Medulla oblongata (tissue), 1 donor: ENCODE measurements at regions not wholly inside any gene's neighbourhood (a gene's known extent, or its start where the extent isn't known, plus 50 kb on each side); places are given as distances from the start of the nearest gene placed in this dataset.

Source experiments
- DNase-seq: peaks from one replicate; pipeline ENCODE4 v3.0.0-alpha.2; 2015; ENCODE audit errors: extremely low spot score

DNA sequence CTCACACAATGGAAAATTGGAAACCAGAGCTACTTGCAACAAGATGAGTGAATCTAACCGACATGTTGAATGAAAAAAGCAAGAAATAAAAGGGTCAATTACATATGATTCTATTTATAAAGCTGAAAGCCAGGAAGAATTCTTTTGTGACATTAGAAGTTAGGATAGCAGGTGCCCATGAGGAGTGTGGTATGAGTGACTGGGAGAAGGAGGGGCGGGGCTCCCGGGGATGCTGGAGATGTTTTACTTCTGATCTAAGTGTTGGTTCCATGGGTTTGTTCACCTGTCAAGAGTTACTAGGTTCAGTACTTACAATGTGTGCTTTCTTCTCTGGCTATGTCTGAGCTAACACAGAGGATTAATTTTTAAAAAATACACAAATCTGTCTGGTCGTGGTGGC lies 60.8 kb downstream of the NSMCE3 start:
- DNase-seq, result no peak

DNA sequence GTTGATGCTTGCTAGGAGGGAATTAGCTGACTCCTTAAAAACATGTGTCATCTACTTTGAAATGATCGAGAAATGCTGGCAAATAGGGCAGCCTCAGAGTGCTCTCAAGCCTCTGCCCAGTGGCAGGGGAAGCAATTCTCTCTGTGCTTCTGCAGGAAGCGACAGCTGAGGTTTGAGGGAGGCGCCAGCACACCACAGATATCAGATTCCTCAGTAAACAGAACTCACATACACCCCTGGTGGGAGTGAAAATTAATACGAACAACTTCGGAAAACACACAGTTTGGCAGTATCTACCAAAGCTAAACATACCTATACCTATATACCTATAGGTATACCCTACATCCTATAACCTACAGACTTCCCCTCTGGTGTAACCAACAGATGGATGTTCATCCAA lies 61.3 kb downstream of the NSMCE3 start:
- no peak for DNase-seq

DNA sequence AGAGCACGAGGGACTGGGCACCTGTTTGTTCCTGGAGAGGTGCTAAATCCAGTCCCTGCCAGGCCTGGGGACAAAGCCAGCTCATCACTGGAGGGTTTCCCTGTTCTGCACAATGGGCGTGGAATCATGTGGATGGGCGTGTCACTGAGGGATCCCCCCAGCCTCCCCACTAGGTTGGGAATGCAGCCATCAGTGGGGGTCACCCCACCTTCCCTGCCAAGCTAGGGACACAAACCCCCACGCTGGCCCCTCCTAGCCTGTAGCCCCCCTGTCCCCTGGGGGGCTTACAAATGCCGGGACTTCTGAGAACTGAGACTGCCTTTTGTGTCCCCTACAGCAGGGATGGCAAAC lies 61.9 kb downstream of the NSMCE3 start:
- DNase-seq, result no peak

DNA sequence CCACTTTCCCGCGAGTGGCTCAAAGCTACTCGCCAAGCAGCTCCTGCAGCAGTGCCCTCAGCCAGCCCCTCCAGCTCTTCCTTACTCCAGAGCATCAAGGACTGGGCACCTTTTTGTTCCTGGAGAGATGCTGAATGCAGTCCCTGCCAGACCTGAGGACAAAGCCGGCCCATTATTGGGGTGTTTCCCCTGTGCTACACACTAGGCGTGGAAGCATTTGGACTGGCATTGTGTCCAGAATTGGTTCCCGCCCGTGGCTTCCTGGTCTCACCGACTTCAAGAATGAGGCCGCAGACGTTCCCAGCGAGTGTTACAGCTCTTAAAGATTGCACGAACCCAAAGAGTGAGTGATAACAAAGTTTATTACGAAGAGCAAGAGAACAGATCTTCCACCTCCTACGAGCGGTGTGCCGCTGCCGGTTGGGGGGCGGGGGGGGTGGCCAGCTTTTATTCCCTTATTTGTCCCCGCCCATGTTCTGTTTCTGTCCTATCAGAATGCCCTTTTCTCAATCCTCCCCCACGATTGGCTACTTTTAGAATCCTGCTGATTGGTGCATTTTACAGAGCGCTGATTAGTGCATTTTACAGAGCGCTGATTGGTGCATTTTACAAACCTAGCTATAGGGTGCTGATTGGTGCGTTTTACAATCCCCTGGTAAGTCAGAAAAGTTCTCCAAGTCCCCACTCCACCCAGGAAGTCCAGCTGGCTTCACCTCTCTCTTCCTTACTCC lies 62.4 kb downstream of the NSMCE3 start:
- no peak for DNase-seq

DNA sequence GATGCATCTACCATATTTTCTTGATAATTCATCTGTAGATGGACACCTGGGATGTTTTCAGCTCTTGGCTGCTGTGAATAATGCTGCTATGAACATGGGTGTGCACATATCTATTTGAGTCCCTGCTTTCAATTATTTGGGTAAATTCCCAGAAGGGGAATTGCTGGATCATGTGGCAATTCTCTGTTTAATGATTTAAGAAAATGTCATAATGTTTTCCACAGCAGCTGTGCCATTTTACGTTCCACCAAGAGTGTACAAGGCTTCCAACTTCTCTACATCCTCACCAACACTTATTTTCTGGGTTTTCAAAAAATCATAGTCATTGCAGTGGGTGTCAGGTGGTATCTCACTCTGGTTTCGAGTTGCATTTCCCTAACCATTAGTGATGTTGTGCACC lies 64.4 kb downstream of the NSMCE3 start:
- DNase-seq, result no peak

DNA sequence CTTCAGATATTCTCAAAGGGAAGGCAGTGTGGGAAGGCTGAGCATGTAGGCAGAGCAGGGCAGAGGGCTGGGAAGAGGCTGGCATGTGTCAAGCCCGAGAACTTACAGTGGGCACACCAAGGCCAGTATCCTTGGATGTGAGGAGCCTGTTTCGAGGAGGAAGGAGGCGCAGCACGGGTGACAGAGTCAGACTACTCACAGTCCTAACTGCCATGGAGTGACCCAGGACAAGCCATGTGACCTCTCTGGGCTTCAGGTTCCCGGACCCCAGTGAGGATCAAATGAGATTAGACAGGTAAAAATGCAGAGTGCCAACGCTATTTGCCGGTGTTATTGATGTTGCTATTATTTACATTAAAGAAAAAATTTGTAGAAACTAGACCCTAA lies 65.3 kb downstream of the NSMCE3 start:
- DNase-seq, result no peak

DNA sequence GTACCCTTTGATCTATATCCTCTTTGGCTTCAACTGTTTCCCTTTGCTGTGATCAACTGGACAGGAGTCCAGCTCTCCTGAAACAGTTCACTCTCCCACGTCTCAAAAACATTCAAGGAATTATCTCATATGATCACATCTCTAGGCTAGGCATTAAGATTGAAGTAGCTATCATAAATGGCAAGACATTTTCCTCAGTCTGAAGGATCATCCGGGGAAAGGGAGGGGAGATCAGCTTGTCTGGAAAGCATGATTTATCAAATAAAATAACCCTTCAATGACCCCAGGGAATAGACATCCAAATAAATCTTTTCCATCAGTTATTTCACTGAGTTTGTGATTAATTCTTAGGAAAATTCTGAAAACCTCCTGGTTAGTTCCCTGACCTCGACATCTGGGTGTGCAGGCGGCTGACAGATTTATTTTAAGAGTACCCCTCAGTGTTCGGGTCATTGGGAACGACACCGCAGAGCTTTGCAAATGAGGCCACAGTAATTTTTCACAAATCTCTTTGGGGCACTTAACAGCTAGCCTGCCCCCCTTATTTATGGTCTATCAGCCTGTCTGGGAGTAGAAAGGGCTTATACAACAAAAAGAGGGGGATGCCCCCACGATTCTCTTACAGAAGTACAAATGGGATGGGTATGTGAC lies 65.8 kb downstream of the NSMCE3 start:
- no peak for DNase-seq

DNA sequence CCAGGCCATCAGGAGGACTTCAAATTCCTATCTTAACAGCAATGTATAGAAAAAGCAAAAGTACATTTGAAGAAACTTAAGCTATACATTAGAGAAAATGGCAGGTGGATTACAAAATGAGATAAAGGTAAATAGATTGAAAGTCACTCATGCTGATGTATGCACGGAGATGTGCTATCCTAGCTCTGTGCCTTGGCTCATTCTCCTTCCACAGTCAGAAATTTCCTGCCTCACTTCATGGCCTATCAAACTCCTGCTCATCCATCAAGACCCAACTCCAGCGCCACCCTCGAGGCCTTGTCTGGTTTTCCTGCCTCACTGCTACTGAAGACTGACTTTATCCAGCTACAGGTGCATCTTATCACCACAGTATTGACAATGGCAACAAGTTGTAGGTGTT lies 72.9 kb downstream of the NSMCE3 start:
- DNase-seq, result no peak

DNA sequence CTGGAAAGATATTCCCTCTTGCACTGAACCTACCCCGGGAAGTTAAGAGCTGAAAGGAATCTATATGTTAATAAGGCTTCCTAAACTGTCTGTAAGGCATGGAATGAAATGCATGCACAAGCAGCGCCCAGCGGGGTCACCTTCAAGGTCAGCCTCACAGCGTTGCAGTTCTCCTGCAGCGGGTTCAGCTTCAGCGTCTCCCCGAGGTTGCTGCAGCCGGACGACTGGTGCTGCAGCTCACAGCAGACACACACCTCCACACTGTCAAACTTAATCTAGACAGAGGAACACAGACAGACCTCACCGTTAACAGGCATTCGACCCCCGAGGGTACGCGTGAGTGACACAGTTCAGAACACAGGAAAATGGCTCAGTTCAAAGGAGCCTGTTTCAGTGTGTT lies 73.3 kb downstream of the NSMCE3 start:
- no peak for DNase-seq

DNA sequence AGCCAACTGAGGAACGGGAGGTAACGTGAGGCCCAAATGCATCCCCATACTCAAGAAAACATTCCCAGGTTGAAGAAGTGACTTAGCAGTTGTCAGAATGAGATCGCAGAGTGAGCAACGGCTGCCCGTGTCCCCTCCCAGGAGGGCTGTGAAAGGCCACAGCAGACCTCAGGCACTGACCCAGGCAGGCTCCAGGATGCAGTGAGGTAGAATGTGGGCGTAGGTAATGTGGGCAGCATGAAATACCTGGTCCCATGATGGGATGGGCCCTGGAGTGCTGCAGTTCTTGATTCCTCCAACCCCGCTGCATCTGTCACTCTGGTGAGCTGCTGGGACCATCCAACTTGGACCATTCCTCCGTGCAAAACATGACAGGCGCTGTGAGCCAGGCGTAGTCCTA lies 74.8 kb downstream of the NSMCE3 start:
- no peak for DNase-seq

DNA sequence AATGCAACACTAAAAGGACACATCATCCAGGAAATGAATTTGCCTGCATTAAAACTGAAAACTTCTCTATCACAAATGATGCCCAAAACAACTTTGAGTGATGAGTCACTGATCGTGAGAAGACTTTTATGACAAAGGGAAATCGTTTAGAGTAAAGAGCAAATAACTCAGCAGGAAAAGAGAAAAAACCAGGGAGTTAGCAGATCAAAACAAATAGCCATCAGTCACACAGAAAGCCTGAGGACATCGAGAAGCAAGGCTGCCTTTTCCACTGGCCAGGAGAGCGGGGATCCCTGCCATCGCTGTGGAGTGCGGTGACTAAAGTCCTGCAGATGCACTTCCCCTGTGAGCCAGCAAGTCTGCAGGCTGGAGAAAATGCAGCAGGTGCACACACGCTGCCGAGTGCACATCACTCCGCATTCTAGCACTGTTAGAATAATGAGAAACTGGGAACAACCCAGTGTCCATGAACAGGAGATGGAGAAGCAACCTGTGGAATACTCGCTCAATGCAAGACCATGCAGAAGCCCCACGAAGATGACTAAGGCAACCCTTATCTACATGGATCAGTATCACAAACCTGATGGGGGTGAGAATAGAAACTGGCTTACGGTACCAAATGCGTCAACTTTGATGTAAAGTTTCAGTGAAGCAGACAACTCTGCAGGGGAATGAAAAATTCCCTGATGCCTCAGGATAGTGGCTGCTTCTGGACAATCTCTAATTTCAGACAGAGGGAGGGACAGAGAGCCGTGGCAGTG lies 86.4 kb downstream of the NSMCE3 start:
- DNase-seq, result no peak

DNA sequence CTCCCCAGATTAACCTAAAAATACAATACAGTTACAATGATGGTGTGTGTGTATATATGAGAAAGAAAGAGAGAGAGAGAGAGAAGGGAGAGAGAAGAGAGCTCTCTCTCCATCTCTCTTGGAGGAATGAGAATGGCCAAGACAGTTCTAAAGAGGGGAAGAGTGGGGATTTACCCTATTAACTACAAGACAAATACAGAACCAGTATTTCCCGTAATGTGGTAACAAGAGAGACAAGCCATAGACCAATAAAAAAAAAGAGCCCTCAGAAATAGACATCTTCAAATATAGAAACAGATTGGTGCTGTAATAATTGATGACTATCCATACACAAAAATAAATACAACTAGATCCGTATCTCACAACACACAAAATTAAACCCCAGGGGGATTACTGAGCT lies 87.0 kb downstream of the NSMCE3 start:
- DNase-seq, result no peak

DNA sequence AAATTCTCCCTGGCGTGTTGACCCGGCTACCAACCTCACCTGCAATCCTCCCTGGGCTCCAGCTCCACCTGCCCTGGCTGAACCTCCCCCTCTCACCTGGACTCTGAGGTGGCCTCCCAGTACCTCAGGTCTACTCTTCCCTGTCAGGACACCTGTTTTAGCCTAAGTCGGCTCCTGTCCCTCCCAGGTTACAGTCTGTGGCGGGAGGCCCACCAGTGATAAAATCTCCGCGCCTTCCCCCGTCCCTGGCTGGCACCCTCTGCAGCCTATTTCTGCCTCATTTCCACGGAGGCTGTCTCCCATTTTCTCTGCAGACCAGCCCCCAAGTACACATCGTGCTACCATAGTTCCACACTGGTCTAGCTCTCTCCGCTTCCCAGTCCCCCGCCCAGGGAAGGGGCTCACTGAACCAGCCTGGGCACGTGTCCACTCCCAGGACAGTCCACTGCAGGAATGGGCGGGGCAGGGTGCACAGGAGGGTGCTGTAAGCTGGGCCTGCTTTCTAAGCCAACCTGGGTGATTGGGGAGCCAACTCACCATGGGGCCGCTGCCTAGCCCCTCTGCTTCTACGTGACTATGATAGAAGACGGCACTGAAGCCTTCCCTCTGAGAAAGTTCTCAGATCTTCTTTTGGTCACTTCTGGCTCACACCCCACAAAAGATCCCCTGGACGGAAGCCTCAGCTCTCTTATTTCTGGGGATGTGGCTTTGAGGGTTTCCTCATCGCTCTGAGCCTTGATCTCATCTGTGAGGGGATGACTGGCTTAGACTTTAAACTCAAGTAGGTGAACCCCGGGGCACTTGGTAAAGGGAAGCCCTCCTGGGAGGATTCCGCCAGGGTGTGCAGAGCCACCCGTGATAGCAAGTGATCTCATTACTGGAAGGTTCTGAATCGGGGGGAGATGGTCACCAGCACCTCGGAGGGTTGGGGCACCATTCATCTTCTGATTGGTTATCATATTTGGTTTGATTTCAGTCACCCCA lies 96.6 kb downstream of the NSMCE3 start:
- DNase-seq, result no peak

DNA sequence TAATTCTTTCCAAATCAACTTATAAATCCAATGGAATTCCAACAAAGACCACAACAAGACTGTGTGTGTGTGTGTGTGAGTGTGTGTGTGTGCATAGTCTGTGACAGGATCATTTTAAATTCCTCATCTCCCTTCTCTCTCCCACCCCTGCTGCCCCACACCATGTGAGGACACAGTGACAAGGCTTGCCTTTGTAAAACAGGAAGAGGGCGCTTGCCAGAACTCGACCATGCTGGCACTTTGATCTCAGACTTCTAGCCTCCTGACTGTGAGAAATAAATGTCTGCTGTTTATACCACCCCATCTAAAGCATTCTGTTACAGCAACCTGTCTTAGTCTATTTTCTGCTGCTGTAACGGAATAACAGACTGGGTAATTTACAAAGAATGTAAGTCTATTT lies 99.1 kb downstream of the NSMCE3 start:
- peak; percentile 12 for DNase-seq
